ENCODE measurements at regions not wholly inside any gene's neighbourhood (a gene's known extent, or its start where the extent isn't known, plus 50 kb on each side); places are given as distances from the start of the nearest gene placed in this dataset.
"Not testable (repeated sequence)": the region's sequence is repeated elsewhere in the genome, so short reads cannot be mapped to it uniquely, and the experiment has no call there.

DNA sequence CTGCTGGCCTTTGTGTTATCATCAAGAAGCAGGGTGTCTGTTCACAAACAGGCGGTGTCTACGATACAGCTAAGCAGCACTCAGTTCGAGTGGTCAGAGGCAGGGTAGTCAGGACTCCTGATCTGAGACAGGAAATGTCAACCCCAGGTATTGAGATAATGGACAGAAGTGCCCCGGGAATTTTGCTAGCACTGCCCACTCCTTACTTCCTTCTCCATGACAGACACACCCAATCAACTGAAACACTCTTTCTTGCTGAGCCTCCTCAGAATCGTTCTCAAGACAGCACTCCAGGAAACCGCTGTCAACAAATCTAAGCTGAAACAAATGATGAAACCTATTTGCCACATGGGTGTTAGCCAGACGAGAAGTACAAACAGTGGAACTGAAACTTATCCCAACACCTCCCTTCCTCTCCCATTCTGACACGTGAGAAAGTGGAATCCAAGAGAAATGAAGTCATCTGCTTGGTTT lies 109.3 kb downstream of the GTF2IRD2B start:
- intact Hi-C loops (cut with DNase I); DNase-seq: not testable (repeated sequence)

DNA sequence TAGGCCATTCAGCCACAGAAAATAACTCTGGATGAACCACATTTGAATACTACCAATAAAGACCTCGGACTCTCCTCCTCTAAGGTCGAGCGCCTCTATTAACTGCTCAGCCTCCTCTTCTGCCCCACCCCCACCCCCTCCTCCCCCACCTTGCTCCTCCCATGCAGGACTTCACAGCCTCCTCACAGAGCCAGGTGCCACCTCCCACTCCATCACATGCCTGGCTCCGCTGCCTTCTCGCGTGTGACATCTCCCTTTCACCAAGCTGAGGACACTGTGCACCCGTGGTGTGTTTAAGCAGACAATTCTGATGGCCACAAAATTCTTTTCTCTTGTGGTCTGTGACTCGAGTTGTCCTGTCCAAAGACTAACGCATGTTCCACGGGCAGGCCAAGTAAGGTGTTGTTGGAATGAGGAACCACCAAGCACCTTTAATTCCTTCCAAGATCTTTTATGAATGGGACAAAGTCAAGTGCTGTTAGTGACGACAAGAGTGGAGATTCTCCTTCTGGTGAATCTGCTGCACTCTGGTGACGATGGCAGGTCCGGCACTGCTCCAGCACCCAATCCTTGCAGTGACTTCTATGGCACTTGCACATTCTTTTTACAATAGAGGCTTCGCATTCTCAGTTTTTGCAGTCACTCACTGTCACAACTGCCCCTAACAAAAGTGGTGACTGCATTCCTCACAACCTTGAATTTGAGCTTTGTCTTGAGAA lies 113.1 kb downstream of the GTF2IRD2B start:
- DNase-seq; intact Hi-C loops (cut with DNase I): not testable (repeated sequence)

DNA sequence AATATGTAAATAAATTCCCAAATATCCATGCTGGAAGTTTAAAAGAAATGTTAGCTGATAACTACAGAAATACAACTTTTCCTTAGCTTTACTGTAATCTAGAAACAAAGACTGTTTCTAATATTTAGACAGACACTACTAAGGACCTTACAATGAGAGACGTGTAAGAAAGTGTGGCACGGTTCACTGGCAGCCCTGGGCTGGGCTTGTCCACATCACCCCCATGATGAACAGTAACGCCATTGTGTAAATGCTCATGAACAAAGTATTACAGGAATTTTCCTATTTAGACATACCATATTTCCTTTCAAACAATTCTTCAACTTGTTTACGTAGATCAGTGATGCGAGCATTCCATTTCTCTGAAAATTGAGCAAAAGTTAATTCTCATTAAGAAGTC lies 123.1 kb downstream of the GTF2IRD2B start:
- DNase-seq; intact Hi-C loops (cut with DNase I): not testable (repeated sequence)

DNA sequence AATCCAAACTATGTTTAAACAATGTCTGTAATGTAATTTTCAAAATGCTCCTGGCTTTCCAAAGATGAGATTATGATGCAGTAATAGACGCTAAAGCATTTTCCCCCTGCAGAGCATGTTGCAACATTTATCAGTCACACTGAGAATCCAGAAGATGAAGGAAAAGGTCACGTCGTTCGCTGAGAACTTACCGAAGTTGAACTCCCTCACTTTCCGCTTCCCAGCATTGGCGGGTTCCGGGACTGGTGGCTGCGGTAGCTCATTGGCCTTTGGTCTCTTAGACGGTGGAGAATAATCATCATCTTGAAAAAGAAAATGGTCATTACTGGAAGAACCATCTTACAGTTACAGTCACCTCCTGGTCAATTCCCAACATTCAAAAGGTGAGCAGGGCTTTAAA lies 124.6 kb downstream of the GTF2IRD2B start:
- DNase-seq; intact Hi-C loops (cut with DNase I): not testable (repeated sequence)

DNA sequence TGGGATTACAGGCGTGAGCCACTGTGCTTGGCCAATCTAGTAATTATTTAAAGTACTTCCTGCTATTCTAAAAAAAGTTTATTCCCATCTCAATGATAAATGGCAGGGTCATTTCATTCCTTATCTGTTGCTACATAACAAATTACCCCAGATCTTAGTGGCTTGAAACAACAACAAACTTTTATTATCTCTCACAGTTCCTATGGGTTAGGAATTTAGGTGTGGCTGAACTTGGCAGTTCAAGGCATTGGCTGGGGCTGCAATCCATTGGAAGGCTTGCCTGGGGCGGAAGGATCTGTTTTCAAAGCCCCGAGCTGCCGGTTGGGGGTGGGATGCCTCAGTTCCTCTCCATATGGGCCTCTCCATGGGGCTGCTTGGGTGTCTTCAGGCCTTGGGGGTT lies 133.7 kb downstream of the GTF2IRD2B start:
- intact Hi-C loops (cut with DNase I); DNase-seq: not testable (repeated sequence)

DNA sequence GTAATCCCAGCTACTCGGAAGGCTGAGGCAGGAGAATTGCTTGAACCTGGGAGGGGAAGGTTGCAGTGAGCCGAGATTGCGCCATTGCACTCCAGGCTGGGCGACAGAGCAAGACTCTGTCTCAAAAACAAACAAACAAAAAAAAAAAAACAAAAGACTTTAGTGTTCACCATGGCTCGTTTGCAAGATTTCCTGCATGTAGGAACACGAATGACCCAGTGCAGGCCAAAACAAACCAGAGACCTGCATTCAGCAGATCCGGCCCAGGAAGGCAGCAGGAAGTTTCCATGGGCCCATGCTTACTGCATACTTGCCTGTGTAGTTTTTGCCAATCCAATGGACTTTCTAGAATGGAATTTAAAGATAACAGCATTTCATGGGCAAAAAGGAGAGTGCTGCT lies 137.2 kb downstream of the GTF2IRD2B start:
- DNase-seq; intact Hi-C loops (cut with DNase I): not testable (repeated sequence)

DNA sequence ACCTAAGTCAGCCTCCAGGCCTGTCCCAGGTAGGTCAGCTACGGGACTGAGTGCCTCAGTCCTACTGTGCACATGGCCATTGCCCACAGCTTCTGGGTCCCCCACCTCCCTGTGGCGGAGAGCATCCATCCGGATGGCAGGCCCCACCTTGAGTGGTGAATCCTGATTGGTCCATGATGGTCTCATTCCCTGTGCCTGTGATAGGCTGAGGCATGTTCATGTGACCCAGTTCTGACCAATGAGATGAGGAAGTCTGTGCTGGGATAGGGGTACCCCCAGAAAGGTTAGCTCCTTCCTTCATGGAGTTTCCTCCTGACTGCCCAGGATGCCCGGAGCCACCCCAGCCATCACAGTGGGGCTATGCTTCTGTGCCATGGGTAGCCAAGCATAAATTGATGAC lies 138.2 kb downstream of the GTF2IRD2B start:
- intact Hi-C loops (cut with DNase I); DNase-seq: not testable (repeated sequence)

DNA sequence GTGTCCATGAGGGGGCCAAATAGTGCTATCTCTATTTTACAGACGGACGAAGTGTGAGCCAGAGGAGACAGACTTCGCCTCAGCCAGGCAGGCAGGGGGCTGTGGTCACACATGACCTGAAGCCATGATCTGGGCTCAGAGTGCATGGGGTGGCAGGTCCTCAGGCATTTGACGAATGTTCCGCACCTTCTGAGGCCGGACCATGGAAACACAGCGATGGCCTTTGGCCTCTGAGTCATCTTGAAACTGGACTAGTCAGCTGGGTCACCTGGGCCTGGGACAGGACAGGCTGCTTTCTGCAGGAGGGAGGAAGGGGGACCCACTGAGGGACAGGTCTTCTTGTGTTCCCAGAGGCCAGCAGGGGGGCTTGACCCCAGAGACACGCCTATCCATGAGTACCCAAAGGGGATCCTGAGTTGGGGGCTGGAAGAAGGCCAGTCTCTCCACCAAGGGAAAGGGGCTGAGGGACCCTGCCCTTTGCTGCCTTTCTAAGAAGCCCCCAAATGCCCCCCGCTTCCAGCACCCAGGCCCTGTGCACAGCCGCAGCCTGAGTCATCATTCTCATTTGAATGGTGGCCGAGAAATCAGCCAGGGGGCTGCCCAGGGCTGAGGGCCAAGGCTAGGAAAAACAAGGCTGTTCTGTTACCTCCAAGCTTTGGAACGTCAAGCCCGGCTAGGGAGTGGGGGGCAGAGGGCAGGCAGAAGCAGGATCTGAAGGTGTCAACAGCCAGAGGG lies 142.9 kb downstream of the GTF2IRD2B start:
- DNase-seq; intact Hi-C loops (cut with DNase I): not testable (repeated sequence)

DNA sequence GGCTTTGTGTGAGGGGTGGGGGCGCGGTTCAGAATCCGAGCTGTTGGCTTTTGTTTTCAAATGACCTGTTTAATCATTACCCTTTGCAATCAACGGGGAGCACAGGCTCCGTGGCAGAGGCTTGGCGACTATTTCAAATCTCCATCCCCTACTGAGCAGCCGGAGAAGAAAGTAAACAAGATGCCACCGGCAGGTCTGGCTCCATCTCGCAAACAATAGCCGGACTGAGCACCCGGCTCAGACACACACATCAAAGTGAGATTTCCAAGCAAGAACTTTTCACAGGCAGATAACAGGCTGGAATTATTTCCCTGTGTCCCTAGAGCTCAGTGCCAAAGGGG lies 143.4 kb downstream of the GTF2IRD2B start:
- DNase-seq; intact Hi-C loops (cut with DNase I): not testable (repeated sequence)

DNA sequence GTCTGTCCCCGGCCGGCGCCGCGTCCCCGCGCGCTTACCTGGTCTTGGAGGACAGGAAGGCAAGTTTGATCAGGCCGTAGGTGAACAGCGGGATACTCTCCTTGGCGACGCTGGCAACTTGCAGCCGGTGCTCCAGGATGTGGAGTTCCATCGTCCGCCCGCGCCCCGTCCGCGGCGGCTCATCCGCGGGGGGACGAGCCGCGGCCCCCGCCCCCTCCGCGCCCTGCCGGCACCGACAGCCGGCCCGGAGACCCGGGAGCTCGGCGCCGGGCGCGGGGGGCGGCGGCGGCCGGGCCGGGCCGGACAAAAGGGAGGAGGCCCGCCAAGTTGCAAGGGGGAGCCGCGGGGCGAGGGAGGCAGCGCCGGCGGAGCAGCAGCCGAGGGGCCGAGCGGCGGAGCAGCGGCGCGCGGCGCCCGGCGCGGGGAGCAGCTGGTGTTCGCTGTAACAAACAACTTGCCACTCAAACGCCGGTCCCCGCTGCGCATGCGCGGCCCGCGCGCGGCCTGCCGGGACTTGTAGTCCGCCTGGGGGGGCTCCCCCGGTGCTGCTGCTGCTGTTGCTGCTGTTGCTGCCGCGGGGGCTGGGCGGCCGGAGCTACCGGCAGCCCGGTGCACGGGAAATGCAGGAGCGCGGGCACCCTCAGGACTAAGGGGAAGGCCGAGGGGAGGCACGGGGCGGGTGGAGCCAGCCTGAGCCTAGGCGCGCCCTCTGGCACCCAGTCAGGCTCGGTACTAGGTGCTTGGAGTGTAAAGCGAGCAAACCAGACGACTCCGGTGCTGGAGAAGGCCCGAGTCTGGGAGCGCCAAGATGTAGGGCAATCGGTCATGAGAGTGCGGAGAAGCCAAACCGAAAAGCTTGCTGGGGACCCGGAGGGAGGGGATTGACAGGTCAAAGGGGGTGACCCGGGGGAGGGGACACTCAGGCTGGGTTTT lies 145.1 kb downstream of the GTF2IRD2B start:
- DNase-seq = peak in 9 of 10 donors; percentile 2 to 92 (median 29)
- intact Hi-C loops (cut with DNase I) = not testable (repeated sequence)

DNA sequence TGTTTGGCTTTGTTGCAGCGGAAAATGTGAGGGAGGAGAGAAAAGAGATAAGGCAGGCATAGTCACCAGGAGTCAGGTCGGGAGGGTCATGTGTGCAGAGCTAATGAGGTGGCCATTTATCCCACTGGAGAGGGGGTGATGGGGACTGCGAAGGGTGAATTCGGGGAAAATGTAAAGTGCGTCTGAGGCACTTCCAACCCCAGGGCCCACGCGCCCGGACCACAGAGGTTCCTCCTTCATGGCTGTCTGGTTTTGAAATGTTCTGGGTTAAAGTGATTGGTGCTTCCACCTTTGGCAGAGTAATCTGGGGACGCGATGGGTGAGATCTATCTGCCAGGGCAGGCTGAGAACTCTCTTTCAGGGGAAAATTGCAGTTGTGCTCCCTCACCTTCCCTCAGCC lies 145.9 kb downstream of the GTF2IRD2B start:
- intact Hi-C loops (cut with DNase I); DNase-seq: not testable (repeated sequence)

DNA sequence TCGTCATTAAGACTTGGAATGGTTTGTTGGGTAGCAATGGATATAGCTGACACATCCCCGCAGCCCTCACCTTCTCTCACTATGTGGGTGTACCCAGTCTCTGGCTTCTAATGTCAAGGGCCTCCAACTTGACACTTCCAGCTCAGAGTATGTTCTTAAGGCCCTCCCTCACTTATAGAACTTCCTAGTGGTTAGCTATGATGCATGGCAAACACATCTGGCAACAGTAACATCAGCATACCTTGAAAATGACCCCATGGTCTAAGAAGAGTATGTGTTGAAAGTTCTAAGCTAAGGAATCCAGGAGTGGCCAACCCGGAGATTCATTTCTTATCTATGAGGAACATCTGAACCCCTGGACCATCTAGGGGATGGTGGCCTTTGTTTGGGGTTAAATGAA lies 151.2 kb downstream of the GTF2IRD2B start:
- intact Hi-C loops (cut with DNase I) = not testable (repeated sequence)

DNA sequence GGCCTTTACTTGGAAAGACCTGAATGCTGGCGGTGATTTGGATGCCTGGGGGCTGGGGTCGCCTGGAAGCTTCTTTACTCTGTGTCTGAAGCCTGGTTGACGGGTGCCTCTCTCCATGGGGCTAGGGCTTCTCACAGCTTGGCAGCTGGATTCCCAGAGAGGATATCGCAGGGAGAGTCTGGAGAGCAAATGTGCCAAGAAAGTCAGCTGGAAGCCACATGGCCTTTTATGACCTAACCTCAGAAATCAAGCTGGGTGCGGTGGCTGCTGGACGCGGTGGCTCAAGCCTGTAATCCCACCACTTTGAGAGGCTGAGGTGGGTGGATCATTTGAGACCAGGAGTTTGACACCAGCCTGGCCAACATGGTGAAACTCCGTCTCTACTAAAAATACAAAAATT lies 147.2 kb upstream of the TRIM73 start:
- DNase-seq; intact Hi-C loops (cut with DNase I): not testable (repeated sequence)

More for the DNA sequence above, 151.2 kb downstream of the GTF2IRD2B start:
- DNase-seq = not testable (repeated sequence)

DNA sequence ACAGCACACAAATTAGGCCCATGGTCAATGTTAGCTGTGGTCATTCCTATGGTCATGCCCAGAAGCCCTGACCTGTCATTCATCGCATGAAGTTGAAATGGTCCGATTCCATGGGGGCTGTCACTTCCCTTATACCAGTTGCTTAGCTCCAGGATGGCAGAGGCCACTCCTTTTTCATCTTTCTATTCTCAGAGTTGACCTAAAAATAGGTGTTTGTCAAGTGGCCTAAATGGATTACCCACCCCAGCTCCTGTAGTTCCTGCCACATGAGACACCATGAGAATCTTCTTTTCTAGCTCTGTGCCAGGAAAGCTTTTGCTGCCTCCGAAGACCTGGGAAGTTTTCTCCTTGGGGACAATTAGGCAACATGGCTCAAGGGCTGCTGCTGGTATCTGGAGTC lies 141.2 kb upstream of the TRIM73 start:
- DNase-seq; intact Hi-C loops (cut with DNase I): not testable (repeated sequence)

DNA sequence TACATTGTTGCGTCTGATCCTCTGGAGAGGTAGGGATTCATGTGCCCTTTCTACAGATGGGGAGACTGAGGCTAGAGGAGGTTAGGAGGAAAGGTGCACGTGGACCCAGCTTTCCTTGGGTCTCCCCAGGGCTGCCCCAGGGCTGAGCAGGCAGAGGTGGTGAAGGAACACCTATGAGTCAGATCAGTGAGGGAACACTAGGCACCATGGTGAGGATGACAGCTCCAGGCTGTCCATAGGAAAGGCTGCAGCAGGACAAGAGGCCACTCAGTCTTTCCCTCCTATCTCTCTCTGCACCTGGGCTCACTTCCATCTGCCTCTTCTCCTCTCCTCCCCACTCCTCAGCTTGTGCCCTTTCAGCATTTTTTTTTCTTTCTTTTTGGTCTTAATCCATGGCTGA lies 138.0 kb upstream of the TRIM73 start:
- intact Hi-C loops (cut with DNase I); DNase-seq: not testable (repeated sequence)

DNA sequence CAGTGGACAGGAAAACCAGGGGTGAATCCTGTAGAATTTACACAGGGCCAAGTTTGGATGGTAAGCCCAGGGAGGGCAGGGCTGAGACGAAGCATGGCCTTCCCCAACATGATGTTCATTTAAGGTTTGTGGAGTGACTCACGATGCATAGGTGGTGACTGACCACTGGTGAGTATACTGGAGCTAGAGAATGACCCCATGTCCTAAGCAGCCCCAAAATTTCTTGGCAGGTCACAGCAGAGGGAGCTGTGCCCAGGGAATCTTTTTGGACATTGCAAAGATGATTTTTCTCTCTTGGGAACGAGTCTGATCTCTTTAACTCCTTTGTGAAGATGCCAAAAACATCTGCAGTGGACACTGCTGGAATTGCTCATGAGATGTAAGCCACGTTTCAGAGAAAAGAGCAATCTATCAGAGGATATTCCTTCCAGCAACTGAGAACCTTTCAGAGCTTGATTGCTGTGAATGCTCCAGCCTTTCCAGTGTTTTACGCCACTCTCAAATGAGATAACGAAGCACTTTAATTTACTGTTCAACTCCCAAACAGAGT lies 135.9 kb upstream of the TRIM73 start:
- intact Hi-C loops (cut with DNase I); DNase-seq: not testable (repeated sequence)

DNA sequence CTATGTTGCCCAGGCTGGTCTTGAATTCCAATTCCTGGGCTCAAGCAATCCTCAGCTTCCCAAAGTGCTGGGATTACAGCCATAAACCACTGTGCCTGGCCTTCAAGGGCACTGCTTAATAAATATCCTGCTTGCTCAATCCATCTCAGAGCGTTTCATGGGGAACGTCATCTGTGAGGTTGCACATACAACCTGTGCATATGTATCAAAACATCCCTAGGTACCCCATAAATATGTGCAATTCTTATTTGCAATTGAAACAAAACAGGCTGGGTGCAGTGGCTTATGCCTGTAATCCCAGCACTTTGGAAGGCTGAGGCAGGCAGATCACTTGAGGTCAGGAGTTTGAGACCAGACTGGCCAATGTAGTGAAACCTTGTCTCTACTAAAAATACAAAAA lies 133.8 kb upstream of the TRIM73 start:
- DNase-seq; intact Hi-C loops (cut with DNase I): not testable (repeated sequence)

DNA sequence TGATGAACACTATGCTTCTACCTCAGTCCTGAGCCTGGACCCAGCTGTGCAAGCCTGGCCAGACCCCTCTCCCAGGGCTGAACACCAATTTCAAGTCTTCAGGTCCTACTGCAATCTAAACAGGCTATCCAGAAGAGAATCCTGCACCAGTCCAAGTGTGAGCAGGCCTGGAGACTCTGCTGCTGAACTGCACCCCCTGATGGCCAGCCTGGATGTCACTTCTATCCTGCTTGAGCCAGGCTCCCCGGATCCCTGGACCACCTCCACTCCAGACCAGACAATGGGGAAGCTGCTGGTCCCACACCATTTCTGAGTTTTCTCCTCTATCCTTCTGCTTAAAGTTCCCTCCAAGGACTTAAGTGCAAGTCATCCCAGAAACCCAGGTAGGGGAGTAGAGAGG lies 127.3 kb upstream of the TRIM73 start:
- DNase-seq; intact Hi-C loops (cut with DNase I): not testable (repeated sequence)

DNA sequence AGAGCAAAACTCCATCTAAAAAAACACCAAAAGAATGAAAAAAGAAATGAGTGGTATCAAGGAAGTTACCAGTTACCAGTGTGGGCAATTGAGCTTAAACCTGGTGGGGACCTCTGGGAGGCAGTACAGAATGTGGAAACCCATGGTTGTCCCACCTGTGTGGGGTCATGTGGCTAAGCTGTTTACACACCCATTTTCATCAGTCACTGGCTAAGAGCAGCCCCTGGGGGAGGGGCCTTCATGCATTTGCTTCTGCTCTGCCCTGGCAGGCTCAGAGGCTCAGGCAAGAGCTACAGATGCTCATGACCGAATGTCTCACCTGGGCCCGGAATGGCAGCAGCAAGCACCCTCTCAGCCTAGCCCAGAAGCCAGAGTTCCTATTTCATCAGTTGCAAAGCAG lies 126.3 kb upstream of the TRIM73 start:
- intact Hi-C loops (cut with DNase I); DNase-seq: not testable (repeated sequence)

DNA sequence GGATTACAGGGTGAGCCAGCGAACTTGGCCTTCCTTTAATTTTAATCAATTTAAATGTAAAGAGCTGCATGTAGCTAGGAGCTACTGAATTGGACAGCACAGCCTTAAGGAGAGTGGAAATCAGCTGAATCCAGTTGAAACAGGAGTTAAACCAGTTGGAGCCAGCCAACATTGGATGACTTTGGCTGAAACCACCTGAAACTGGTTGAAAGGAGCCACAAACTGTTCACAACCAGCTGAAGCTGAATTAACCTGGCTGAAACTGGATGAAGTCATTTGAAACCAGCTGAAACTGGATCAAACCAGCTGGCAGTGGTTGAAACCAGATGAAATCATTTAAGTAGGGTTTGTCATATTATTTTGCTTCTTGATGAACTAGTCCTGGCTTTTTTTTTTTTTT lies 121.3 kb upstream of the TRIM73 start:
- intact Hi-C loops (cut with DNase I); DNase-seq: not testable (repeated sequence)
